Keratinocyte (primary cell): ENCODE measurements at regions not wholly inside any gene's neighbourhood (a gene's known extent, or its start where the extent isn't known, plus 50 kb on each side); places are given as distances from the start of the nearest gene placed in this dataset.

Source experiments
- DNase-seq: peaks from one replicate; pipeline ENCODE4 v3.0.0-alpha.2; 2011; ENCODE audit warnings: low read depth, missing footprints, low spot score
- FAIRE-seq: peaks from 2 replicates; lab custom pipeline; 2011; peaks lifted over from hg19 to GRCh38; lab: Jason Lieb, UNC
- H2AFZ ChIP-seq: 2 replicates; pipeline ENCODE4 v1.6.0; 2012; ENCODE audit warnings: low read length, control low read depth, inconsistent platforms; ENCODE audit not compliant: control insufficient read depth
- H3K27ac ChIP-seq: 2 replicates; pipeline ENCODE4 v1.5.1; 2011; ENCODE audit warnings: low read length; ENCODE audit not compliant: control insufficient read depth, insufficient read depth
- H3K27me3 ChIP-seq: 3 replicates; pipeline ENCODE4 v1.6.0; 2011; ENCODE audit warnings: low read length; ENCODE audit not compliant: control insufficient read depth, insufficient read depth; ENCODE audit errors: extremely low read depth
- H3K36me3 ChIP-seq, 2 experiments: 2 replicates in 1 of 2; 3 replicates in 1 of 2; pipeline ENCODE4 v1.5.1; 2011; ENCODE audit warnings: low read length in 2 of 2, mild to moderate bottlenecking in 1 of 2; ENCODE audit not compliant: control insufficient read depth in 2 of 2, insufficient read depth in 2 of 2; ENCODE audit errors: extremely low read depth in 1 of 2
- H3K4me1 ChIP-seq: 3 replicates; pipeline ENCODE4 v1.5.1; 2011; ENCODE audit warnings: low read length; ENCODE audit not compliant: control insufficient read depth, insufficient read depth; ENCODE audit errors: extremely low read depth
- H3K4me2 ChIP-seq: 3 replicates; pipeline ENCODE4 v1.6.0; 2011; ENCODE audit warnings: low read depth, low read length; ENCODE audit not compliant: control insufficient read depth, insufficient read depth; ENCODE audit errors: extremely low read depth
- H3K4me3 ChIP-seq, 3 experiments: fragments of 200-600 bp in 1 of 3; sonication (generic) in 1 of 3; 2 replicates in 2 of 3; 3 replicates in 1 of 3; pipeline ENCODE4 v1.5.1; 2011 to 2016; ENCODE audit warnings: low read length in 3 of 3, mild to moderate bottlenecking in 3 of 3, control low read depth in 2 of 3, inconsistent platforms in 1 of 3, low read depth in 1 of 3, mixed read lengths in 1 of 3, mixed run types in 1 of 3, moderate library complexity in 1 of 3; ENCODE audit not compliant: control insufficient read depth in 2 of 3, insufficient read depth in 2 of 3; ENCODE audit errors: extremely low read depth in 1 of 3
- H3K79me2 ChIP-seq: 2 replicates; pipeline ENCODE4 v1.6.0; 2012; ENCODE audit warnings: low read length; ENCODE audit not compliant: control insufficient read depth, insufficient read depth
- H3K9ac ChIP-seq: 3 replicates; pipeline ENCODE4 v1.6.0; 2011; ENCODE audit warnings: low read length; ENCODE audit not compliant: control insufficient read depth, insufficient read depth; ENCODE audit errors: extremely low read depth
- H3K9me1 ChIP-seq: 3 replicates; pipeline ENCODE4 v1.6.0; 2011; ENCODE audit warnings: low read length; ENCODE audit not compliant: control insufficient read depth, insufficient read depth; ENCODE audit errors: extremely low read depth
- H3K9me3 ChIP-seq: 2 replicates; pipeline ENCODE4 v1.5.1; 2012; ENCODE audit warnings: low read depth, low read length; ENCODE audit not compliant: control insufficient read depth
- H4K20me1 ChIP-seq: 3 replicates; pipeline ENCODE4 v1.6.0; 2011; ENCODE audit warnings: low read length; ENCODE audit not compliant: control insufficient read depth, insufficient read depth; ENCODE audit errors: extremely low read depth
- EZH2 ChIP-seq: IDR thresholded peaks from one replicate; pipeline ENCODE4 v1.6.1; 2012; ENCODE audit warnings: inconsistent platforms, mild to moderate bottlenecking, low read length, moderate library complexity
- dilution Hi-C: fragments of 300-500 bp; cut with MboI; formaldehyde crosslinking; loops from one replicate; pipeline ENCODE4 v1.7.0; 2020; ENCODE audit warnings: low sequenced_read_pairs; ENCODE audit not compliant: extremely low pct_ligation_motif_present
- TF ChIP-seq, protein P1 (sequence below), 3 experiments: IDR thresholded peaks in 1 of 3; conservative IDR thresholded peaks in 1 of 3; optimal IDR thresholded peaks in 1 of 3; 2 replicates in 2 of 3; 3 replicates in 1 of 3; pipeline versions ENCODE3 to v1.5.1; 2011; ENCODE audit warnings: low read length in 3 of 3, mild to moderate bottlenecking in 3 of 3, moderate library complexity in 2 of 3, control low read depth in 1 of 3, inconsistent platforms in 1 of 3; ENCODE audit not compliant: insufficient read depth in 2 of 3; ENCODE audit errors: extremely low read depth in 1 of 3

DNA sequence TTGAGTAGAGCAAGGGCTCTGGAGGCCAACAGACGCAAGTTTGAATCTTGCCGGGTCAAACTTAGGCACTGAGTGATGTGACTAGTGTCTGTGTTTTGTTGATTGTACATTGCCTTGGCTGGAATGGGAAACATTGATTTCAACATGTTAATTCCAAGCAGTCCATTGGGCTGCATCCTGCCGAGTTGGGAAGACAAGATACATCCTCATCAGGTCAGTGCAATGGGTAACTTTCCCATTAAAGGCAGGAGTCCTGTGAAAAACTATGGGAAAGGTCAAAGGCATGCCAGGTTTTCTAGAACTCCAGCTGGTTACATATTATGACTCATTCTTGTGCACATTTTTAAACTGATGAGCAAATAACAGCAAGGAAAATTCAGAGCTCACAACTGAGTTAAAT lies 126.5 kb upstream of the ABCA1 start:
- peaks cover 18% of the 10 kb centered on the region for H3K4me1 ChIP-seq
- H2AFZ ChIP-seq, result no peak overlapping the region
- H3K79me2 ChIP-seq, result no peaks in the 10 kb centered on the region
- H3K4me2 ChIP-seq, result peak overlapping the region; percentile 13
- H4K20me1 ChIP-seq, result no peaks in the 10 kb centered on the region
- peak; percentile 64 for FAIRE-seq
- TF ChIP-seq, protein P1, sequence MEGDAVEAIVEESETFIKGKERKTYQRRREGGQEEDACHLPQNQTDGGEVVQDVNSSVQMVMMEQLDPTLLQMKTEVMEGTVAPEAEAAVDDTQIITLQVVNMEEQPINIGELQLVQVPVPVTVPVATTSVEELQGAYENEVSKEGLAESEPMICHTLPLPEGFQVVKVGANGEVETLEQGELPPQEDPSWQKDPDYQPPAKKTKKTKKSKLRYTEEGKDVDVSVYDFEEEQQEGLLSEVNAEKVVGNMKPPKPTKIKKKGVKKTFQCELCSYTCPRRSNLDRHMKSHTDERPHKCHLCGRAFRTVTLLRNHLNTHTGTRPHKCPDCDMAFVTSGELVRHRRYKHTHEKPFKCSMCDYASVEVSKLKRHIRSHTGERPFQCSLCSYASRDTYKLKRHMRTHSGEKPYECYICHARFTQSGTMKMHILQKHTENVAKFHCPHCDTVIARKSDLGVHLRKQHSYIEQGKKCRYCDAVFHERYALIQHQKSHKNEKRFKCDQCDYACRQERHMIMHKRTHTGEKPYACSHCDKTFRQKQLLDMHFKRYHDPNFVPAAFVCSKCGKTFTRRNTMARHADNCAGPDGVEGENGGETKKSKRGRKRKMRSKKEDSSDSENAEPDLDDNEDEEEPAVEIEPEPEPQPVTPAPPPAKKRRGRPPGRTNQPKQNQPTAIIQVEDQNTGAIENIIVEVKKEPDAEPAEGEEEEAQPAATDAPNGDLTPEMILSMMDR (optimal IDR thresholded peaks at IDR 0.05 in 1 of 3, IDR thresholded peaks at IDR 0.05 in 1 of 3, conservative IDR thresholded peaks at IDR 0.05 in 1 of 3; ENCODE audit: extremely low read depth in 1 of 3, insufficient read depth in 2 of 3, low read length in 3 of 3), result no peak
- no peak for TF ChIP-seq EZH2
- peak overlapping the region; percentile 52 for H3K27ac ChIP-seq
- no peaks in the 10 kb centered on the region for H3K27me3 ChIP-seq
- no peaks in the 10 kb centered on the region for H3K36me3 ChIP-seq
- dilution Hi-C loops, result no loop called here
- H3K9me3 ChIP-seq, result no peaks in the 10 kb centered on the region
- H3K9me1 ChIP-seq, result peaks cover 2% of the 10 kb centered on the region
- H3K4me3 ChIP-seq, result no peak overlapping the region
- DNase-seq, result no peak
- H3K9ac ChIP-seq, result no peak overlapping the region

DNA sequence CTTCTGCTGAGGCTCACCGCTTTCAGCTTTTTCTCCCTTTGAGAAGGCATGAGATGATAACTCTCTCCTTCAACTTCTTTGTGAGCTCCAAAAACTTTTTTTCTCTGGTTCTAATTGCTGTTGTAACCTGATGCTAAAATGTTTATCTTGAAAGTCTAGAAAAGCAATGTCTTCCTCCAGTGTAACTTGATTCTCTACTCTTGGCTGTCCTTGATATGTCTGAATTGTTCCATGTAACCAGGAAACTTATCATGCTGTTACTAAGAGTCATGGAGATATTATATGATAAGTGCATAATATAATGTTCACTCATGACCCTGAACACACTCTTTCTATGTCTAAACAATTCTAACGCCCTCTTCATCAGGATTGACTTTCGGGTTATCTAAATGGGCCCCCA lies 128.0 kb upstream of the ABCA1 start:
- TF ChIP-seq, protein P1 (optimal IDR thresholded peaks at IDR 0.05 in 1 of 3, IDR thresholded peaks at IDR 0.05 in 1 of 3, conservative IDR thresholded peaks at IDR 0.05 in 1 of 3; ENCODE audit: extremely low read depth in 1 of 3, insufficient read depth in 2 of 3, low read length in 3 of 3), result no peak
- TF ChIP-seq EZH2, result no peak
- Histone ChIP-seq H3K4me2 (no peak overlapping the region), H3K9me1 (peaks cover 2% of the 10 kb centered on the region), H4K20me1 (no peaks in the 10 kb centered on the region), H3K36me3 (no peaks in the 10 kb centered on the region), H3K4me3 (no peak overlapping the region), H3K27me3 (no peaks in the 10 kb centered on the region), H3K27ac (no peak overlapping the region), H3K4me1 (peaks cover 15% of the 10 kb centered on the region), H3K9me3 (no peaks in the 10 kb centered on the region), H3K9ac (no peak overlapping the region), H2AFZ (no peak overlapping the region), H3K79me2 (no peaks in the 10 kb centered on the region)
- FAIRE-seq (no peak), DNase-seq (no peak)
- dilution Hi-C loops, result no loop called here
